Right forelimb (tissue), 1 donor: ENCODE measurements at regions not wholly inside any gene's neighbourhood (a gene's known extent, or its start where the extent isn't known, plus 50 kb on each side); places are given as distances from the start of the nearest gene placed in this dataset.
"Not testable (repeated sequence)": the region's sequence is repeated elsewhere in the genome, so short reads cannot be mapped to it uniquely, and the experiment has no call there.

Experiments used
- DNase-seq: peaks from one replicate; pipeline ENCODE4 v3.0.0-alpha.2; 2018

- no peak for DNase-seq
Measured at GRCh38 chr2:36302911-36303310, 52.7 kb upstream of the CRIM1 start.

- no peak for DNase-seq
Measured at GRCh38 chr2:36301843-36302242, 53.7 kb upstream of the CRIM1 start.

- no peak for DNase-seq
Measured at GRCh38 chr2:36300697-36301096, 54.9 kb upstream of the CRIM1 start.

GRCh38 chr2:36296798-36297197 lies 58.8 kb upstream of the CRIM1 start:
- DNase-seq, result no peak

- DNase-seq, result no peak
Measured at GRCh38 chr2:36294316-36294721, 61.3 kb upstream of the CRIM1 start.

GRCh38 chr2:36290306-36290856 lies 65.2 kb upstream of the CRIM1 start:
- no peak for DNase-seq

GRCh38 chr2:36289731-36290130 lies 65.8 kb upstream of the CRIM1 start:
- DNase-seq, result no peak

GRCh38 chr2:36287363-36288275 lies 68.0 kb upstream of the CRIM1 start:
- DNase-seq, result no peak

GRCh38 chr2:36279506-36279905 lies 76.1 kb upstream of the CRIM1 start:
- not testable (repeated sequence) for DNase-seq

GRCh38 chr2:36277881-36278523 lies 77.6 kb upstream of the CRIM1 start:
- no peak for DNase-seq

- DNase-seq, result no peak
Measured at GRCh38 chr2:36277146-36277808, 78.3 kb upstream of the CRIM1 start.

GRCh38 chr2:36271266-36271665 lies 84.3 kb upstream of the CRIM1 start:
- DNase-seq, result no peak

GRCh38 chr2:36270758-36271157 lies 84.8 kb upstream of the CRIM1 start:
- no peak for DNase-seq

- DNase-seq, result no peak
Measured at GRCh38 chr2:36267194-36267593, 88.4 kb upstream of the CRIM1 start.

- DNase-seq, result no peak
Measured at GRCh38 chr2:36266536-36267121, 88.9 kb upstream of the CRIM1 start.

GRCh38 chr2:36262581-36262980 lies 93.0 kb upstream of the CRIM1 start:
- no peak for DNase-seq

- DNase-seq, result no peak
Measured at GRCh38 chr2:36255863-36256262, 99.7 kb upstream of the CRIM1 start.

- no peak for DNase-seq
Measured at GRCh38 chr2:36253086-36253485, 102.5 kb upstream of the CRIM1 start.

GRCh38 chr2:36246320-36246990 lies 109.1 kb upstream of the CRIM1 start:
- DNase-seq, result no peak

GRCh38 chr2:36245651-36246050 lies 109.9 kb upstream of the CRIM1 start:
- DNase-seq, result no peak

- DNase-seq, result no peak
Measured at GRCh38 chr2:36238106-36238505, 117.5 kb upstream of the CRIM1 start.

- no peak for DNase-seq
Measured at GRCh38 chr2:36235882-36236281, 119.7 kb upstream of the CRIM1 start.
